Neural progenitor cell (in vitro differentiated cells): ENCODE measurements at regions not wholly inside any gene's neighbourhood (a gene's known extent, or its start where the extent isn't known, plus 50 kb on each side); places are given as distances from the start of the nearest gene placed in this dataset.

ENCODE experiments used
- DNase-seq: peaks from one replicate; pipeline ENCODE4 v3.0.0-alpha.2; 2016; ENCODE audit warnings: low spot score
- H2AFZ ChIP-seq: fragments of 200-600 bp; sonication (generic); replicated peaks from 2 replicates; pipeline ENCODE4 v1.6.1; 2016; ENCODE audit warnings: antibody characterized with exemption
- H3F3A ChIP-seq: fragments of 200-600 bp; sonication (generic); 2 replicates; pipeline ENCODE4 v1.6.1; 2016; ENCODE audit warnings: antibody characterized with exemption, low read depth
- H3K27ac ChIP-seq: fragments of 200-600 bp; sonication (generic); 2 replicates; pipeline ENCODE4 v1.5.1; 2016; ENCODE audit warnings: mild to moderate bottlenecking
- H3K27me3 ChIP-seq: fragments of 200-600 bp; sonication (generic); 2 replicates; pipeline ENCODE4 v1.6.1; 2016; ENCODE audit warnings: mild to moderate bottlenecking, moderate library complexity
- H3K36me3 ChIP-seq: fragments of 200-600 bp; sonication (generic); 2 replicates; pipeline ENCODE4 v1.5.1; 2016
- H3K4me1 ChIP-seq: fragments of 200-600 bp; sonication (generic); 2 replicates; pipeline ENCODE4 v1.6.1; 2016; ENCODE audit warnings: mixed run types
- H3K4me2 ChIP-seq: fragments of 200-600 bp; sonication (generic); 2 replicates; pipeline ENCODE4 v1.6.1; 2016
- H3K4me3 ChIP-seq: fragments of 200-600 bp; sonication (generic); 2 replicates; pipeline ENCODE4 v1.5.1; 2016
- H3K79me2 ChIP-seq: fragments of 200-600 bp; sonication (generic); 2 replicates; pipeline ENCODE4 v1.6.1; 2016; ENCODE audit warnings: low read depth
- H3K9ac ChIP-seq: fragments of 200-600 bp; sonication (generic); 2 replicates; pipeline ENCODE4 v1.6.1; 2016
- H3K9me3 ChIP-seq: fragments of 200-600 bp; sonication (generic); 2 replicates; pipeline ENCODE4 v1.5.1; 2016; ENCODE audit warnings: low read depth
- H4K20me1 ChIP-seq: fragments of 200-600 bp; sonication (generic); 2 replicates; pipeline ENCODE4 v1.6.1; 2016; ENCODE audit warnings: low read depth
- H3K27ac Mint-ChIP-seq: 3 replicates; pipeline ENCODE4 v1.8.0; 2021; ENCODE audit warnings: mixed read lengths
- H3K27me3 Mint-ChIP-seq: 2 replicates; pipeline ENCODE4 v1.8.0; 2022; ENCODE audit warnings: low read depth, mild to moderate bottlenecking, inconsistent platforms, moderate library complexity, mixed read lengths; ENCODE audit not compliant: insufficient read depth
- H3K36me3 Mint-ChIP-seq: 3 replicates; pipeline ENCODE4 v1.8.0; 2021; ENCODE audit warnings: mixed read lengths
- H3K4me1 Mint-ChIP-seq: 3 replicates; pipeline ENCODE4 v1.8.0; 2021; ENCODE audit warnings: mixed read lengths
- H3K4me3 Mint-ChIP-seq: 3 replicates; pipeline ENCODE4 v1.8.0; 2021; ENCODE audit warnings: mild to moderate bottlenecking, moderate library complexity, mixed read lengths
- H3K9me3 Mint-ChIP-seq: 3 replicates; pipeline ENCODE4 v1.8.0; 2020; ENCODE audit warnings: mixed read lengths
- EZH2 ChIP-seq: fragments of 200-600 bp; sonication (generic); IDR thresholded peaks from 2 replicates; pipeline ENCODE4 v1.6.1; 2017; ENCODE audit warnings: antibody characterized with exemption, mild to moderate bottlenecking, moderate library complexity
- EZH2phosphoT487 ChIP-seq: fragments of 200-600 bp; sonication (generic); IDR thresholded peaks from 2 replicates; pipeline ENCODE4 v1.6.1; 2017; ENCODE audit warnings: antibody characterized with exemption
- TF ChIP-seq, protein P1 (sequence below): fragments of 200-600 bp; sonication (generic); IDR thresholded peaks from 2 replicates; pipeline ENCODE4 v1.5.1; 2017; ENCODE audit warnings: antibody characterized with exemption, mild to moderate bottlenecking

DNA sequence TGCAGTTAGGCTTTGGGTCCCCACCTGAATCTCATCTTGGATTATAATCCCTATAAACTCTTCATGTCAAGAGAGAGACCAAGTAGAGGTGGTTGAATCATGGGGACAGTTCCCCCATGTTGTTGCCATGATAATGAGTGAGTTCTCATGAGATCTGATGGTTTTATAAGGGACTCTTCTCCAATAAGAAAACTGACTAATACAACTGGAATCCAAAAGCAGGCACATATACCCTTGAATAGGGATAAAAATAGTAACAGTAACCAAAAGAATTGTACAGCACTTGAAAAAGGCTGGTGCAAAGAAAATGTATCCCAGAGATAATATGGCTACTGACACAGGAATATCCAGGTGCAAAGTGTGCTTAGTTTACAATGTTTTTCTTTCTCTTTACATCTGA is 351.5 kb upstream of the MAD2L1 start:
- no peaks in the 10 kb centered on the region for H3K27me3 Mint-ChIP-seq

DNA sequence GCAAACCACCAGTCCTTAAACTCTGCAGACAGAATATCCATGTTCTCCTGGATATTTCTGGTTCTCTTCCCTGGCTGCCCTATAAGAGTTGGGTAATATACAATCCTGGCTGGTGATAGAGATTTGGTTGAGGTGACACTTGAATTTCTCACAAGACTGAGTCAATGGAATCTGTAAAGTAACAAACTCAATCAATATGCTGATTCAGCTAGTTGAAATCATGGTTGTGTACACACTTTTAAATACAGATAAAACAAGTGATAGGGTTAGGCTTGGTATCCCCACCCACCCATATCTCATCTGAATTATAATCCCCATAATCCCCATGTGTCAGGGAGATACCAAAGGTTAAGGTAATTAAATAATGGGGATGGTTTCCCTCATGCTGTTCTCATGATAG is 349.2 kb upstream of the MAD2L1 start:
- Mint-ChIP-seq H3K4me1 (no peaks in the 10 kb centered on the region), H3K27me3 (peaks cover 2% of the 10 kb centered on the region), H3K27ac (no peak overlapping the region), H3K4me3 (no peak overlapping the region), H3K36me3 (no peaks in the 10 kb centered on the region), H3K9me3 (peaks cover 6% of the 10 kb centered on the region)
- H3K36me3 ChIP-seq = no peaks in the 10 kb centered on the region
- no peaks in the 10 kb centered on the region for H4K20me1 ChIP-seq
- no peak for TF ChIP-seq EZH2phosphoT487
- TF ChIP-seq, protein P1, sequence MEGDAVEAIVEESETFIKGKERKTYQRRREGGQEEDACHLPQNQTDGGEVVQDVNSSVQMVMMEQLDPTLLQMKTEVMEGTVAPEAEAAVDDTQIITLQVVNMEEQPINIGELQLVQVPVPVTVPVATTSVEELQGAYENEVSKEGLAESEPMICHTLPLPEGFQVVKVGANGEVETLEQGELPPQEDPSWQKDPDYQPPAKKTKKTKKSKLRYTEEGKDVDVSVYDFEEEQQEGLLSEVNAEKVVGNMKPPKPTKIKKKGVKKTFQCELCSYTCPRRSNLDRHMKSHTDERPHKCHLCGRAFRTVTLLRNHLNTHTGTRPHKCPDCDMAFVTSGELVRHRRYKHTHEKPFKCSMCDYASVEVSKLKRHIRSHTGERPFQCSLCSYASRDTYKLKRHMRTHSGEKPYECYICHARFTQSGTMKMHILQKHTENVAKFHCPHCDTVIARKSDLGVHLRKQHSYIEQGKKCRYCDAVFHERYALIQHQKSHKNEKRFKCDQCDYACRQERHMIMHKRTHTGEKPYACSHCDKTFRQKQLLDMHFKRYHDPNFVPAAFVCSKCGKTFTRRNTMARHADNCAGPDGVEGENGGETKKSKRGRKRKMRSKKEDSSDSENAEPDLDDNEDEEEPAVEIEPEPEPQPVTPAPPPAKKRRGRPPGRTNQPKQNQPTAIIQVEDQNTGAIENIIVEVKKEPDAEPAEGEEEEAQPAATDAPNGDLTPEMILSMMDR = no peak
- no peak for TF ChIP-seq EZH2
- H3K9ac ChIP-seq = no peak overlapping the region
- H3K27me3 ChIP-seq = no peaks in the 10 kb centered on the region
- no peaks in the 10 kb centered on the region for H3F3A ChIP-seq
- DNase-seq = no peak
- no peaks in the 10 kb centered on the region for H3K9me3 ChIP-seq
- no peak overlapping the region for H2AFZ ChIP-seq
- H3K4me1 ChIP-seq = no peaks in the 10 kb centered on the region
- no peak overlapping the region for H3K4me3 ChIP-seq
- no peaks in the 10 kb centered on the region for H3K79me2 ChIP-seq
- no peak overlapping the region for H3K27ac ChIP-seq
- H3K4me2 ChIP-seq = no peak overlapping the region

More for the DNA sequence above, 351.5 kb upstream of the MAD2L1 start:
- H4K20me1 ChIP-seq = no peaks in the 10 kb centered on the region
- no peaks in the 10 kb centered on the region for H3K79me2 ChIP-seq
- DNase-seq = no peak
- H3K9me3 Mint-ChIP-seq = peaks cover 5% of the 10 kb centered on the region
- no peaks in the 10 kb centered on the region for H3K9me3 ChIP-seq
- no peak overlapping the region for H3K4me2 ChIP-seq
- H2AFZ ChIP-seq = no peak overlapping the region
- no peak overlapping the region for H3K4me3 Mint-ChIP-seq
- H3K4me1 ChIP-seq = no peaks in the 10 kb centered on the region
- no peak overlapping the region for H3K27ac ChIP-seq
- no peaks in the 10 kb centered on the region for H3K36me3 Mint-ChIP-seq
- no peaks in the 10 kb centered on the region for H3K36me3 ChIP-seq
- H3K4me3 ChIP-seq = no peak overlapping the region
- H3F3A ChIP-seq = no peaks in the 10 kb centered on the region
- no peaks in the 10 kb centered on the region for H3K4me1 Mint-ChIP-seq
- H3K9ac ChIP-seq = no peak overlapping the region
- no peaks in the 10 kb centered on the region for H3K27me3 ChIP-seq
- TF ChIP-seq, protein P1 = no peak
- TF ChIP-seq EZH2 (no peak), EZH2phosphoT487 (no peak)
- no peak overlapping the region for H3K27ac Mint-ChIP-seq

DNA sequence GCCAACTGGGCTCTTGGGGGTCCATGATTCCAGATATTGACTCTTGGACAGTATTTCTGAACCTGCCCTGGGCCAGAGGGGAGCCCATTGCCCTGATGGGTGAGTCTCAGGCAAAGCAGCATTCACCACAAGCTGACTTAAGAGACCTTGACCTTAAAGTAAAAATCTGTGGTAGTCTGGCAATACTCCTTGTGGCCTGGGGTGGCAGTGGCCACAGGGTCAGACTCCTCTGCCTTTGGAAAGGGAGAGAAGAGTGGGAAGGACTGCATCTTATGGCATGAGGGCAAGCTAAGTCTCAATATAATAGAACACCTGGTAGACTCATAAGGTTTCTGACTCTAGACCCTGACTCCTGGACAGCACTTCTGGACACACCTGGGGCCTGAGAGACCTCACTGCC is 340.3 kb upstream of the MAD2L1 start:
- Mint-ChIP-seq H3K4me3 (no peak overlapping the region), H3K4me1 (no peaks in the 10 kb centered on the region), H3K36me3 (no peaks in the 10 kb centered on the region), H3K27ac (no peak overlapping the region), H3K27me3 (peaks cover 3% of the 10 kb centered on the region), H3K9me3 (peaks cover 6% of the 10 kb centered on the region)
- peaks cover 10% of the 10 kb centered on the region for H3K9me3 ChIP-seq
- no peak overlapping the region for H3K4me3 ChIP-seq
- H3K79me2 ChIP-seq = no peaks in the 10 kb centered on the region
- no peaks in the 10 kb centered on the region for H3K4me1 ChIP-seq
- DNase-seq = no peak
- no peaks in the 10 kb centered on the region for H3F3A ChIP-seq
- H3K4me2 ChIP-seq = no peak overlapping the region
- no peak overlapping the region for H2AFZ ChIP-seq
- no peaks in the 10 kb centered on the region for H3K27me3 ChIP-seq
- H4K20me1 ChIP-seq = no peaks in the 10 kb centered on the region
- TF ChIP-seq, protein P1 = no peak
- no peak for TF ChIP-seq EZH2phosphoT487
- no peak for TF ChIP-seq EZH2
- H3K9ac ChIP-seq = no peak overlapping the region
- no peaks in the 10 kb centered on the region for H3K36me3 ChIP-seq
- no peak overlapping the region for H3K27ac ChIP-seq
